Activated CD4-positive, alpha-beta memory T cell treated with anti-CD3 and anti-CD28 coated beads, Interleukin-2, amount 10 ng/mL, durations not matched to agents 7 days and 5 days (primary cell): ENCODE measurements at regions not wholly inside any gene's neighbourhood (a gene's known extent, or its start where the extent isn't known, plus 50 kb on each side); places are given as distances from the start of the nearest gene placed in this dataset.

Experiments used
- CTCF ChIA-PET: fragments of 350-600 bp; sonication (Branson Sonifier 250); formaldehyde crosslinking; loops from one replicate; lab custom pipeline; 2021; ENCODE audit warnings: antibody characterized with exemption, inconsistent platforms; lab: Charles Lee
- POLR2A ChIA-PET: fragments of 350-600 bp; sonication (Branson Sonifier 250); formaldehyde crosslinking; loops from one replicate; lab custom pipeline; 2021; ENCODE audit warnings: antibody characterized with exemption; lab: Charles Lee
- DNase-seq: peaks from one replicate; pipeline ENCODE4 v3.0.0-alpha.2; 2020
- H3K27ac Mint-ChIP-seq: one replicate; pipeline ENCODE4 v1.8.0; 2021; ENCODE audit warnings: mild to moderate bottlenecking, mixed read lengths
- H3K27me3 Mint-ChIP-seq: one replicate; pipeline ENCODE4 v1.8.0; 2021; ENCODE audit warnings: mixed read lengths
- H3K36me3 Mint-ChIP-seq: one replicate; pipeline ENCODE4 v1.8.0; 2021; ENCODE audit warnings: low read depth, mixed read lengths
- H3K4me1 Mint-ChIP-seq: one replicate; pipeline ENCODE4 v1.8.0; 2021; ENCODE audit warnings: mixed read lengths
- H3K4me3 Mint-ChIP-seq: one replicate; pipeline ENCODE4 v1.8.0; 2021; ENCODE audit warnings: mild to moderate bottlenecking, mixed read lengths
- H3K9me3 Mint-ChIP-seq: one replicate; pipeline ENCODE4 v1.8.0; 2021; ENCODE audit warnings: mixed read lengths

DNA sequence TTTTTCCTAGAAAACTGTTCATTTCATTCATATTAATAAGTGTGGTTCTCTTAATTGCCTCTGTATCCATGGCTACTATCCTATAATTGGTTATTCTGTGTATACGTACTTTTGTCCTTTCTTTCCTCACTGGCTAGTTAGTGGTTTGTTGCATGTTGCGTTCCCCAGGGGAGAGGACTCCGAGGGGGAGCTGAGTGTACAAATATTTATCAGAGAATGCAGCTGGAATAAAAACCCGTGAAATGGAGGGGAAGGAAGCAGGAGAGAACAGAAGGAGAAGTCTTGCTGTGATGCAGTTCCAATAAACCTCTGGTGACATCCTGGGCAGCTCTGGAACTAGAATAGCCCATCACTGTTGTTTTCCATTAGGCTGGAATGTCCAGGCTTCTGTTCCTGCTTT, 117.1 kb upstream of the RGS6 start:
- Mint-ChIP-seq H3K9me3 (no peaks in the 10 kb centered on the region), H3K4me1 (no peaks in the 10 kb centered on the region), H3K36me3 (no peaks in the 10 kb centered on the region), H3K27me3 (peaks cover 20% of the 10 kb centered on the region), H3K27ac (no peak overlapping the region), H3K4me3 (no peak overlapping the region)
- no peak for DNase-seq
- POLR2A ChIA-PET, result no interaction called here
- CTCF ChIA-PET, result no interaction called here

DNA sequence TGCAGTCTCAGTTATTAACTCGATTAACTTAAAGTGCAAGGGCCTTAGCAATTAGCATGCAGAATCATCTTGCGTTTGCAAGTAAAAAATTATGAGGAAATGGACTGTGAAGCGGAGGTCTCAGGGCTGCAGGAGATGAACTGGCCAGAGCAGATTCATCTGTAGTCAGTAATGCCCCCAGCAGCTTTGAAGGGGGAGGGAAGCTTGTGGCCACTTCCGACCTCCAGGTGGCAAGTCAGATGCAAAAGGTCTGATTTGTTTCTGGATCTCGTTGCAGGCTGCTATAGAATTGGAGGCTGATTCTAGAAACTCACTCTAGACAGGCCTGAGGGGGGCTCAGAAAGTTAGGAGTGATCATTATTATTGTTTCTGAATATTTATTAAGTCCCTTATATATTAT, 107.4 kb upstream of the RGS6 start:
- no peak for DNase-seq
- Mint-ChIP-seq H3K9me3 (no peaks in the 10 kb centered on the region), H3K27me3 (peaks cover 11% of the 10 kb centered on the region), H3K27ac (no peak overlapping the region), H3K4me1 (peaks cover 9% of the 10 kb centered on the region), H3K4me3 (no peak overlapping the region), H3K36me3 (no peaks in the 10 kb centered on the region)
- CTCF ChIA-PET, result no interaction called here
- POLR2A ChIA-PET, result no interaction called here

- ChIA-PET POLR2A (no interaction called here), CTCF (interaction anchor here (1.9 kb wide), 1 partner anchor 22 kb away, joined by 6 read pairs; no protein-coding TSS in a partner anchor)
- H3K9me3 Mint-ChIP-seq, result peaks cover 5% of the 10 kb centered on the region
- H3K36me3 Mint-ChIP-seq, result no peaks in the 10 kb centered on the region
- H3K27ac Mint-ChIP-seq, result no peak overlapping the region
- peaks cover 24% of the 10 kb centered on the region for H3K27me3 Mint-ChIP-seq
- H3K4me1 Mint-ChIP-seq, result no peaks in the 10 kb centered on the region
- no peak overlapping the region for H3K4me3 Mint-ChIP-seq
- no peak for DNase-seq
These were observed 98.8 kb upstream of the RGS6 start for GRCh38 chr14:71833476-71833875.

- H3K4me3 Mint-ChIP-seq, result no peak overlapping the region
- no peak overlapping the region for H3K27ac Mint-ChIP-seq
- H3K9me3 Mint-ChIP-seq, result peaks cover 5% of the 10 kb centered on the region
- POLR2A ChIA-PET, result no interaction called here
- peaks cover 26% of the 10 kb centered on the region for H3K27me3 Mint-ChIP-seq
- H3K36me3 Mint-ChIP-seq, result no peaks in the 10 kb centered on the region
- CTCF ChIA-PET, result interaction anchor here (1.9 kb wide), 1 partner anchor 21 kb away, joined by 6 read pairs; no protein-coding TSS in a partner anchor
- DNase-seq, result no peak
- H3K4me1 Mint-ChIP-seq, result no peaks in the 10 kb centered on the region
These were observed 97.7 kb upstream of the RGS6 start for GRCh38 chr14:71834284-71835204.

GRCh38 chr14:71852181-71852580, 80.0 kb upstream of the RGS6 start:
- CTCF ChIA-PET, result interaction anchor here (0.6 kb wide), 1 partner anchor 558 kb away, joined by 3 read pairs; no protein-coding TSS in a partner anchor
- no peak overlapping the region for H3K4me3 Mint-ChIP-seq
- H3K36me3 Mint-ChIP-seq, result peaks cover 2% of the 10 kb centered on the region

DNA sequence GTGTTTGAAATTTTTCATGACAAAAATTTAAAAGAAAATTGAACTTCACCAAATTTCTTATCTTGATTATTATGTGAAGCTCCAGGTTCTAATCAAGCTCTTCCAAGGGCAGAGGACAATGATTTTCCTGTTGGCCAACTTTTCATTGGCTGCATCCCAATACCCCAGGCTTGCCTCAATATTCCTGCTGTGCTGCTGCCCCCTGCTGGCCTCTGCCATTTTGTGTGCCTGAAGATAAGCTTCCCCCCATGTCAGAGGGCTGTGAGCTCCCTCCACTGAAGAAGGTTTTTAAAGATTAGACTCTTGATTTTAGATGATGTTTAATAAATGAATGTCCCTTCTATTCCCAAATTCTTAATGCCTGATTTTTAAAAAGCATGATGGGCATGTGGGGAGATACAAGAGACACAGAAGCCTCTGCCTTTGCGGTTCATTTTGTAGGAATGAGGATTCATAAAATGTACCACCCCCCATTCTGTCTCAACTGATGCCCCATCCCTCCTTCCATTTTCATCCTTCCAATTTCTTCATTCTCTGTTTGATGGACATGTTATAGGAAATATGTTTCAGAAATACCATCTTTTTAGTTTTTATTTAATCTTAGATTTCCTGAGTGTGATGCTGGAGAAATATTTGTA, 76.7 kb upstream of the RGS6 start:
- CTCF ChIA-PET, result interaction anchor here (0.6 to 2.1 kb wide), 26 partner anchors 8 to 845 kb away, joined by 3 to 9 read pairs (median 3); no protein-coding TSS in a partner anchor
- POLR2A ChIA-PET, result no interaction called here
- peaks cover 13% of the 10 kb centered on the region for H3K4me1 Mint-ChIP-seq
- H3K36me3 Mint-ChIP-seq, result no peaks in the 10 kb centered on the region
- peaks cover 46% of the 10 kb centered on the region for H3K27me3 Mint-ChIP-seq
- no peak overlapping the region for H3K27ac Mint-ChIP-seq
- DNase-seq, result peak; percentile 59
- H3K9me3 Mint-ChIP-seq, result no peaks in the 10 kb centered on the region
- no peak overlapping the region for H3K4me3 Mint-ChIP-seq

More at GRCh38 chr14:71852181-71852580, 80.0 kb upstream of the RGS6 start:
- POLR2A ChIA-PET, result no interaction called here
- no peaks in the 10 kb centered on the region for H3K9me3 Mint-ChIP-seq
- no peak overlapping the region for H3K27ac Mint-ChIP-seq
- peaks cover 25% of the 10 kb centered on the region for H3K27me3 Mint-ChIP-seq
- peaks cover 17% of the 10 kb centered on the region for H3K4me1 Mint-ChIP-seq
- no peak for DNase-seq

- ChIA-PET CTCF (interaction anchor here (0.8 to 2.1 kb wide), 5 partner anchors 13 to 714 kb away, joined by 3 to 8 read pairs (median 3); no protein-coding TSS in a partner anchor), POLR2A (no interaction called here)
- Mint-ChIP-seq H3K4me1 (peaks cover 13% of the 10 kb centered on the region), H3K27me3 (peaks cover 53% of the 10 kb centered on the region), H3K4me3 (no peak overlapping the region), H3K27ac (no peak overlapping the region), H3K9me3 (no peaks in the 10 kb centered on the region), H3K36me3 (no peaks in the 10 kb centered on the region)
- peak; percentile 22 for DNase-seq
These were observed 75.9 kb upstream of the RGS6 start for GRCh38 chr14:71856199-71856919.

DNA sequence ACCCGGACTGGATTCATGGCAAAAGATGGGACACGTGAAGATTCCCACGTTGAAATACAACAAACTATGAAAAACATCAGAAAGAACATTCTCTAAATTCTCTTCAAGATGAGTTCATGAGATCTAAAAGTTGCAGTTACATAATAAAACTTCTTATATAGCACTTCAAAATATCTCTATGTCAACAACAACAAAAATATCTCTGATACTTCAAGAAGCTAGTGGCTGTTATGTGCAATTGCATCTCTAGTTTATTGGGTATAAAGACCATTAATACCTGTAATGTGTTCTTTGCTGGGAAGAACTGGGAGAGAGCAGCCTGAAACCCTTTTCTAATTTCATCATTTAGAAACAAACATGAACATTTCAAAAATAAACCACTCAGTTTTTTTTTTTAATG, 69.2 kb upstream of the RGS6 start:
- ChIA-PET CTCF (interaction anchor here (0.6 kb wide), 3 partner anchors 8 to 66 kb away, joined by 3 to 4 read pairs (median 4); no protein-coding TSS in a partner anchor), POLR2A (no interaction called here)
- Mint-ChIP-seq H3K27ac (no peak overlapping the region), H3K27me3 (peaks cover 42% of the 10 kb centered on the region), H3K4me3 (no peak overlapping the region), H3K9me3 (no peaks in the 10 kb centered on the region), H3K36me3 (no peaks in the 10 kb centered on the region), H3K4me1 (no peaks in the 10 kb centered on the region)
- DNase-seq, result no peak

GRCh38 chr14:71863766-71864165, 68.5 kb upstream of the RGS6 start:
- CTCF ChIA-PET, result interaction anchor here (0.6 kb wide), 1 partner anchor 8 kb away, joined by 4 read pairs; no protein-coding TSS in a partner anchor
- Mint-ChIP-seq H3K36me3 (no peaks in the 10 kb centered on the region), H3K27ac (no peak overlapping the region), H3K4me1 (no peaks in the 10 kb centered on the region), H3K4me3 (no peak overlapping the region), H3K27me3 (peaks cover 37% of the 10 kb centered on the region), H3K9me3 (no peaks in the 10 kb centered on the region)
- POLR2A ChIA-PET, result no interaction called here
- no peak for DNase-seq
